Left forelimb (tissue), 1 donor: ENCODE measurements at regions not wholly inside any gene's neighbourhood (a gene's known extent, or its start where the extent isn't known, plus 50 kb on each side); places are given as distances from the start of the nearest gene placed in this dataset.

Experiments
- DNase-seq: peaks from one replicate; pipeline ENCODE4 v3.0.0-alpha.2; 2018; ENCODE audit warnings: low spot score

DNA sequence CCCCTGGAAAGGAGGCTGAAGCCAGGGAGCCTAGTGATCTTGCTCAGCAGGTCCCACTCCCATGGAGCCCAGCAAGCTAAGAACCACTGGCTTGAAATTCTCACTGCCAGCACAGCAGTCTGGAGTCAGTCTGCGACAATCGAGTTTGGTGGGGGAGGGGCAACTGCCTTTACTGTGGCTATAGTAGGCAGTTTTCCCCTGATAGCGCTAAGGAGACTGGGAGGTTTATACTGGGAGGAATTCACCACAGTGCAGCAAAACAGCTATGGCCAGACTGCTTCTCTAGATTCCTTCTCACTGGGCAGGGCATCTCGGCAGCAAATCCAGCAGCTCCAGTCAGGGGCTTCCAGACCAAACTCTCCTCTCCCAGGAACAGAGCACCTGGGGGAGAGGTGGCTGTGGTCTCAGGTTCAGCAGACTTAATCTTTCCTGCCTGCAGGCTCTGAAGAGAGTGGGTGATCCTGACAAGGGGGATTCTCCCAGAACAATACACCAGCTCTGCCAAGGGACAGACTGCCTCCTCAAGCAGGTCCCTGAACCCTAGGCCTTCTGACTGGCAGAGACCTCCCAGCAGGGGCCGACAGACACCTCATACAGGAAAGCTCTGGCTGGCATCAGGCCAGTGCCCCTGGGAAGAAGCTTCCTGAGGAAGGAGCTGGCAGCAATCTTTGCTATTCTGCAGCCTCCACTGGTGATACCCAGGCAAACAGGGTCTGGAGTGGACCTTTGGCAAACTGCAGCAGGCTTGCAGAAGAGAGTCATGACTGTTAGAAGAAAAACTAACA, 548.5 kb upstream of the NEGR1 start:
- no peak for DNase-seq

DNA sequence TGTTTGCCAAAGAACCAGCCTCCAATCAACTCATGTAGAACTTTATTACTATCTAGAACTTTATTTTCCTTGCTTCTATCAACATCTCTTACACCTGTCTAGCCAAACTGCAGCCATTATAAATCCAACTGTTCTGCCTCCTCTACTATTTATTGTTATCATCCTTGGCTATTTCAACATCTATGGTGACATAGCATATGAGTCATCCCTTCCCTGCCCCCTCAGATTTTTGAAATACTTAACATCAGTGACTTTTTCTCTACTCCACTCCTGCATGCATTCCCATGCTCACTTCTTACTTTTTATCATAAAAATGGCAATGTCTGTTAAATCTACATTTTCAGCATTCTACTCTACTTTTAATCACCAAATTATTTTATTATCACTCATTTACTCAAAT, 544.9 kb upstream of the NEGR1 start:
- no peak for DNase-seq

DNA sequence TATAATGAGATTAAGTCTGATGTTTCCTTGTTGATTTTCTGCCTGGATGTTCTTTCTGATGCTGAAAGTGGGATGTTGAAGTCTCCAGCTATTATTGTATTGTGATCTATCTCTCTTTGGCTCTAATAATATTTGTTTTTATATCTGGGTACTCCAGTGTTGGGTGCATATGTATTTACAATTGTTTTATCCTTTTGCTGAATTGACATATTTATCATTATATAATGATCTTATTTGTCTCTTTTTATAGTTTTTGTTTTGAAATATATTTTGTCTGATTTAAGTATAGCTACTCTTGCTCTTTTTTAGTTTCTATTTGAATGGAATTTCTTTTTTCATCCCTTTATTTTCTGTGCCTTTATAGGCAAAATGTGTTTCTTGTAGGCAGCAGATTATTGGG, 522.2 kb upstream of the NEGR1 start:
- no peak for DNase-seq

DNA sequence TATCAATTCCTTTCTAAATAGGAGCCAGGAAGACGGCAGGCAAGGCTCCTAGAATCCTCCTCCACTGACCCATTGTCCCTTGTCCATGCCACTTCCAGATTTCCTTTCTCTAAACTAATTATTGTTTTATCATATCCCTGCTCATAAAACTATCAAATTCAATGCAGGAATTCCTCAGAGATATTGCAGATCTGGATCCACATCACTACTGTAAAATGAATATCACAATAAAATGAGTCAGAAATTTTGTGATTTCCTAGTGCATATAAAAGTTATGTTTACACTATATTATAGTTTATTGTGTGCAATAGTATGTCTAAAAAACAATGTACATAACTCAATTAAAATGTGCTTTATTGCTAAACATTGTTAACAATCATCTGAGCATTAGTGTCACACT, 498.7 kb upstream of the NEGR1 start:
- DNase-seq: no peak

DNA sequence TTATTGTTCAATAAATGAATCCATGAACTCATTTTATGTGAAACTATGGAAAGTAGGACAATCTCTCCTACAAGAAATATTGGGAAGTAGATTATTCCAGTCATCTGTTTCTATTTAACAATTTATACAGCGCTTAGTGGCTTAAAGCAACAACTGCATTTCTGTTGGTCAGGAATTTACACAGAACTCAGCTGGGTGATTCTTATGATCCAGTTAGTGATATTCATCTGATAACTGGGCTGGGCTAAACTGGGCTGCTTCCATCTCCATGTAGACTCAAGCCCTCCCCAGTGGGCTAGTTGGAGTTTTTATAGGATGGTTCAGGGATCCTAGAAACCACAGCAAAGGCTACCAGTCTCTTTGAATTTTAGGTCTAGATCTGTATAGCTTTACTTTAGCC, 497.9 kb upstream of the NEGR1 start:
- DNase-seq: no peak

DNA sequence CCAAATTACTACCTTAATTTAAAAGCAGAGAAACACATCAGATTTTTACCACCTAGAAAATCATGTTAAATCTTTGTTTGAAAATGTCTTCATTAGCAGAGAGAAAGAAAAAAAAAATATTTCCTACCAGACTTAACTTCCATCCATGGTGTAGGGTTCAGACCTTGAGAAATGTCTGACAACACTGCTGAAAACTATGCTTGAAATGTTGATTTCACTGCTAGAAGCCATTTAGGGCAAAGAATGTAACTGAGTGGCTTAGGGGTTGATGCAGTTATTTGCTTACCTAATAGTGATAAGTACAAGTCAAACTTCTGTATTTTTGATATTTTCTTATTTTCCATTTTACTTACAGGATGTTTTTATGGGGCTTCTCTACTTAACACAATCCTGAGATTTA, 495.6 kb upstream of the NEGR1 start:
- no peak for DNase-seq

DNA sequence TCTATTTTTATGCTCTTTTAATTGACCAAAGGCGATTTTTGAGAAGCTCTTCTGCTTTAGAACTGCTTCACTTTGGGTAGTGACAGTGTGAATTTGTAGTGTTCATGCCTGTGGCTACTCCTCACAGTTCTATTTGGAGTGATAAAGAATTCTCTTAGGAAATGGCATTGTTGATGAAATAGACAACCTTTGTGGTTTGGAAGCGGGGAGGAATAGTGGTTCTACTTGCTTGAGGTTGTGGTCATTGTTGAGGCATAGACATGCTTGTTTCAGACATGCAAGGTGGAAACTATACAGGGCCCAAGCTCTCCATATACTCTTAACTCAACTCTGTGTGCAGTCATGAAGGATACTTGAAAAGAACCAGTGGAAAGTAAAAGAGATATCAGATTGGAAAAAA, 481.1 kb upstream of the NEGR1 start:
- no peak for DNase-seq

DNA sequence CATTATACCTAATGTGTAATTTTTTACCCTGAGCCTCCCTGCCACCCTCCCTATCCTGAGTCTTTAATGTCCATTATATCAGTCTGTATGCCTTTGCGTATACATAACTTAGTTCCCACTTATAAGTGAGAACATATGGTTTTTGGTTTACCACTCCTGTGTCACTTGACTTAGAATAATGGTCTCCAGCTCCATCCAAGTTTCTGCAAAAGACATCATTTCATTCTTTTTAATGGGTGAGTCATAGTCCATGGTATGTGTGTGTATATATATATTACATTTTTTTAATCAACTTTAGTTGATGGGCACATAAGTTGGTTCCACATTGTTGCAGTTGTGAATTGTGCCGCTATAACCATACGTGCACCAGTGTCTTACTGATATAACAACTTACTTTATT, 477.1 kb upstream of the NEGR1 start:
- no peak for DNase-seq

DNA sequence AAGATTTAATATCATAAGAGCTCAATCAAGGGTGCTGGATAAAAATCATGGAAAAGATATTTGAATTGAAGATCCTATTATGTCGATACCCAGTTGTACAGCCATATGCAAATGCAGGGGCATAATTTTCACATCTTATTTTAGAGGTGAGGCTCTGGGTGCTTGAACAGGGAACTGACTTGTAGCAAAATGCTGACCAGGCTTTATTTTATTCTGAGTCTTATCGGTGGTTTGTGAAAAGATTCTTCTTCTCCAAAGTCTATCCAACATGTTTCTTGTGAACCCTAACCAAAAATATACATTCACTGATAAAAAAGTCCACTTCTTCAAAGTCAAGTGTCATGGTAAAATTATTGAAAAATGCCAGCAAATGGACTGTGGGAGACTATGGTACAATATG, 475.5 kb upstream of the NEGR1 start:
- DNase-seq: no peak

DNA sequence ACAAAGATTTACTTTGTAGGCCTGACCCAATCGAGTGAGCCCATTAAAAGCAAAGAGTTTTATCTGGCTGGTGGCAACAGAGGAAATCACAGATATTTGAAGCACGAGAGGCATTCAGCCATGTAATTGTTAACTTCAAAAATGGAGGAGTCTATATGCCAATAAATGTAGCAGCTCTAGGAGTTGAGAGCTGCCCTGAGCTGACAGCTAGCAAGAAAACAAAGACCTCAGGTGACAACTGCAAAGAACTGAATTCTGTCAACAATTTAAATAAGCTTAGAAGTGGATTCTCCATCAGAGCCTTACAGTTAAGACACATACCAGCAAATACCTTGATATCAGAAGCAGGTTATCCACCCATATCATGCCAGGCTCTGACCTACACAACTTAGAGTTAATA, 463.1 kb upstream of the NEGR1 start:
- no peak for DNase-seq

DNA sequence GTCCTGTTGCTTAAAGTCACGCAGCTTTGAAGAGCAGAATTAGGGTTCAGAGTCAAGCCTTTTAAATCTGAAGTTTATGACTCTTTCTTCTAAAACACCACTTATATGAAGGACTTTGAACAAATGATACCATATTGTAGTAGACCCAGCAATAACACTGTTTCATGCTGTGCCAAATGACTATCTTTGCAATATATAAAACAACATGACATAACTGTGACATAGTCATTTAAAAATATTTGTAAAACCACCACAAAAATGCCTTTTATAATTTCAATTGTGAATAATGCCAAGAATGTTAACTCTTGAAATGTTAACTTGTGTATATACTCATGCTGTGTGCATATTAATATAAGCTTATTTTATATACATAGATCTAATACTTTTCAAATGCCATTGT, 452.1 kb upstream of the NEGR1 start:
- no peak for DNase-seq

DNA sequence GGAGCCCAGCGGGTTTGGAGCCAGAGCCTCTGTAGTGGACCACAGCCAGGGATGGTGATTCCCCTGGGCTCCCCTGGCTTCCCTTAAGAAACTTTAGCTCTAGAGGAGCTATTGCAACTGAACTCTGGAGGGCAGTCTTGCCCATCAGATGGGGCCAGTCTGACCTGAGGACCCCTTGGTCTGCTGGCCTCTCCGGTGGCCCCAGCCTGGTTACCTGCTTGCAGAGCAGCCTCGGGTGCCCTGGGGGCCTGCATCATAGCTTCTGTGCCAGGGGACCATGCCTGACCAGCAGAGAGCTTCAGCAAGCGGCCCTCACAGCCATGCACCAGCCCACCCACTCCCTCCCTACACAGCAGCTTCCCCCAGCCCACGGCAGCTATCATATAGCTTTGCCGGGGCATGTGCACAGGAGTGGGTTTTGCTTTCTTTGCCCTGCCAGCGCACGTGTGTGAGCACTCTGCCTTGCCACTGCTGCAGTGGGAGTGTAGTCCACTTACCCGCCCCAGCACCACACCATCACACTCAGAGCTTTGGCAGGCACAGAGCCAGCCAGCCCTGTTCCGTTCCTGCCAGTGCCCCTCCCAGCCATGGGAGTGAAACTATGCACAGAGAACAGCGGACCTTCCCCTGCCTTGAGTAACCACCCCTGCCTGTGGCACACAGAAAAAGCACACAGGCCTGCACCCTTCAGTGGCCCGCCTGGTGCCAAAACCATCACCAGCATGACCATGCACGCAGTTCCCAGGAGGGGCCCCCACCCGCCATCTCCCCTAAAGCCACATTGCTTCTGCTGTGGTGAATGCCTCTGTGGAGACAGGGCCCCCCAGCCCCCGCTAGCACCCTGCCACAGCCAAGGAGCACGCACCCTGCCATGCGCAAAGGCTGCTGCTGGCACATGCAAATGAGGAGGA, 442.9 kb upstream of the NEGR1 start:
- DNase-seq: no peak

DNA sequence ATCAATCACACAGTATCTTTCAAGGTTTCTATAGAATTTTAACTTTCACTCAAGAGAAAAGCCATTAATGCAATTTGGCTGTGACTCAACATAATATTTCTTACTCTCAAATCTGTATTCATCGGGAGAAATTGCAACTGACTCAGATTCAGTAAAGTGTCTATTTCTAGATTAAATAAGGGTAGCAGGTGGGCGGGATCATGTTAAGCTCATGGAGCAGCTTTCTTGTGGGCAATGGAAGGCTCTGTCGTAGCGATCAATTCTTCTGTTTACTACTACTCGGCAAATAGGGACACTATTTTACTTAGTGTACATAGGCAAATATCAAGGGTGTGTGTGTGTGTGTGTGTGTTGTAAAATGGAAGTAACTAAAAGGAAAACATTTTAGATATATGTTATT, 423.6 kb upstream of the NEGR1 start:
- DNase-seq: no peak

DNA sequence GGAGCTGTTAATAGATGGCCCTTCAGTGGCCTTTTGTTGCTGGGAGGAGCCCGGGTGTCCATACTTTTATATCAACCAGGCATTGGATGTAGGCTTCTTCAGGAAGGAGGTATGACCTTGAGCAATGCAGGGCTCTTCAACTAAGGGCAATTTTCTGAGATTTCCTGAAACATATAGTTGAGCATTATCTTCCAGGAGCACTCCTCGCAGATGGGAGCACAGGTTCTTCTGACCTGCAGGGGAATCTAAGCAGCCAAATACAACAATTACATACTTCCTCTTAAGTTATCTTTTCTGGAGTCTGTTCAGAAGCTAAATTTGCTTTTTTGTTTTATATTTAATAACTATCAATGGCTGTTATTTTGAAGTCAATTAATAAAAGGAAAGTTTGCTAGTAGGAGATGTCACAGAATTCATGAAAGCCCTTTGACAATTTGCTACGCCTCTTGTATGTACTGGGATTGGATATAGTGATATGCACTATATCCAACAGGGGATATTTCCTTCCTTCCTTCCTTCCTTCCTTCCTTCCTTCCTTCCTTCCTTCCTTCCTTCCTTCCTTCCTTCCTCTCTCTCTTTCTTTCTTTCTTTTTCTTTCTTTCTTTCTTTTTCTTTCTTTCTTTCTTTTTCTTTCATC, 422.6 kb upstream of the NEGR1 start:
- DNase-seq: no peak

DNA sequence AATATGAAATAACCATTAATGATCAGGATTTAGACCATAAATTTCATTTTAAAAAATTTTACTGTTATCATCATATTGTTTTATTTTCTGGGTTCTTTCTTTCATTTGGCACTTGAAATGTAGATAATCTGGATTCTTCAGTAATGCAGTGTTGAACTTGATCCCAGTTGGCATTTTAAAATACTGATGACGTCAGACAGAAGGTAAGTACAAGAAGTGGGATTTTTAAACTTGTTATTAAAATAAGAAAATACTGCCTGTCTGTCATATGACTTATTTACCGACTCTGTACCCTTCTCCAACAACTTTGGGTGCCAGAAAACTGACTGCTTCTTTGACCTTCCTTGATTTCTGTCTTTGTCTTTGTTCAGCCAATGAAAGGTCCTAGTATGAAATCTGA, 415.1 kb upstream of the NEGR1 start:
- no peak for DNase-seq

DNA sequence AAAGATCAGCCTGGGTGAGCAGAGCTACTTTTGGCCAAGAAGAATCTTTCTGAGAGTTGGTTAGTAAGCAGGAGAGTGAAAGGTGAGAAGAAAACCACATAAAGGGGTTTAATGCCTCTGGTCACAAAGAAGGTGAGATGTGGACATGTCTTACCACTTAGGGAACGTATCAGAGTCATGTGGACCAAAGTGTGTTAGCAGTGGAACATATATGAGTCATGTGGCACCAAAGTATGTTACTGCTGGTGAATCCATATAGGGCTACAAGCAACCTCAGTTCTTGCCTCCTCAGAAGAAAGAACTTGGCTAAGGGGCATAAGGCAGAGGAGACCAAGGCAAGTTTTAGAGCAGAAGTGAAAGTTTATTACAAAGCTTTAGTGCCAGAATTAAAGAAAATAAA, 411.6 kb upstream of the NEGR1 start:
- DNase-seq: no peak

DNA sequence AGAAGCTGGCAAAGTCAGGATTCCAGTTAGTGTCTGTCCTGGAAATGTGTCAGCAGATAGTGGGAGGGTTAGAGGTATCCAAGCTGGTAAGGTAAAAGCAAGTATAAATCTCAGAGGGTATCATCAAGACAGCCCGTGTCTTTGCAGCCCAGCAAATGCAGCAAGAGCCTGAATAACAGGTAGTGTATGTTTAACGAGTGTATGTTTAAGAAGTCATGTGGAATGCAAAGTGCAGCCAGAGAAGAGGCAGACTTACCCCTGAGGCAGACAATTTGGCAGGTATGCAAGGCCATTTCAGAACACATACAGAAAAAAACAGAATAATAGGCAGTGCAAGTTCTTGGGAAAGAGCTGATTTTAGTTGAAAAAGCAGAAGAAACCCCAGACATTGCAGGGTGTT, 411.0 kb upstream of the NEGR1 start:
- DNase-seq: no peak

DNA sequence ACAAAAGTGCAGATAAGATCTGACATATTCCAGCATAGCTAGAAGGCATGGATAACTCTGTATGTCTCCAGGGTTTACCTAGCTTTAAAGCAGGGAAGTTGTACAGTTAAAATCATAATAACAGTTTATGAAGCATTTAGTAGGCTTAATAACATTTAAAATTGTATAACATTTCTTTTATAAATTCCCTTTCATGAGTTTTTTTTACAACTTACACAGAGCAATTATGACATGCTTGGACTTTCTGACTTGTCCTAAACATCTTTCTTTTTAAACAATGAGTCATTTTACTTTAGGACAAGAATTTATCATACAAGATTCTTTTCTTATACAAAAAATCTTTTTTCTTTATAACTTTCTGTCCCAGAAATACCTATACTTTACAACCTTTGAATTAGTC, 408.5 kb upstream of the NEGR1 start:
- DNase-seq: no peak

DNA sequence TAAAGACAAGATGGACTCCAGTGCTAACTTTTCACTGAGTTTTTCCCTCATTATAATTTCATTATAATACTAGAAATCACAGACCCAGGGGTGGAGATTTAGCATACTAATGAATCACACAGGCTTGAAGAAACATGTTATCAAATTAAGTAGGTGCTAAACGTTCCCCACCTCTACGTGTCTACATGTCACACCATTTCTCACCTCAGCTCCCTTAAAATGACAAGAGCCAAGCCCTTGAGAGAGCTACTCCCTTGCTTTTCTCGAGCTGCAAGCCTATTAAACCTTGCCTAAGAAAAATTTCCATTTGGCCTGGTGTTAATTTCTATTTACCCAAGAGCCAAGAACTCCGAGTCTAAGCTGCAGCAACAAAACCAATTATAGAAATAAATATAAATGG, 396.3 kb upstream of the NEGR1 start:
- no peak for DNase-seq

DNA sequence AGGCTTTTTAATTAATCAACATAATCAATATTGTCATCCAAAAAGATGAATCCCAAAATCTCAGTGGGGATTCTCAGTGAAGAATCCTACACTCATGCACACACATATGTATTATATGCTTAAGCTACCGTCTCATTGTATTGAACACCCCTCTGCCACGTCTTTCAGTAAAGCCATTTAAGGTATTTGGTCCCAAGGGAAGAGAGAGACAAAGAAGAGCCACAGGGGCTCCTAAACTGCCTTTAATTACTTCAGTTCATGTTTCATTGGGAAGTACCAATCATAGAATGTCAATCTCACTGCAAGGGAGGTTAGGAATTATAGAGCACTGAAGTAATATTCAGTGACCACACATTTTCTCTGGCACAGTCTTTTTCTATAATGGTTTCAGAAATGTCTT, 388.6 kb upstream of the NEGR1 start:
- no peak for DNase-seq

DNA sequence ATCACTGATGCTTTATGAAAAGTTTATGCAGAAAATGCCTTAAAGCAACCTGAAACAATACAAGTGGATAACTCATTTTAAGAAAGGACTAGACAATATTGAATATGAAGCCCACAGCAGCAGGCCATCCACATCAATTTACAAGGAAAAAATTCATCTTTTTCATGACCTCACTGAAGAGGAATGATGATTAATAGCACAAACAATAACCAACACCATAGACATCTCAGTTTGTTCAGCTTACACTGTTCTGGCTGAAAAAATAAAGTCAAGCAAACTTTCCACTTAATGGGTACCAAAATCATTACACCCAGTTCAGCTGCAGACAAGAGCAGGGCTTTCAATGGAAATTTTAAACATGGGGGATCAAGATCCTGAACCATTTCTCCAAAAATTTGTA, 380.6 kb upstream of the NEGR1 start:
- no peak for DNase-seq

DNA sequence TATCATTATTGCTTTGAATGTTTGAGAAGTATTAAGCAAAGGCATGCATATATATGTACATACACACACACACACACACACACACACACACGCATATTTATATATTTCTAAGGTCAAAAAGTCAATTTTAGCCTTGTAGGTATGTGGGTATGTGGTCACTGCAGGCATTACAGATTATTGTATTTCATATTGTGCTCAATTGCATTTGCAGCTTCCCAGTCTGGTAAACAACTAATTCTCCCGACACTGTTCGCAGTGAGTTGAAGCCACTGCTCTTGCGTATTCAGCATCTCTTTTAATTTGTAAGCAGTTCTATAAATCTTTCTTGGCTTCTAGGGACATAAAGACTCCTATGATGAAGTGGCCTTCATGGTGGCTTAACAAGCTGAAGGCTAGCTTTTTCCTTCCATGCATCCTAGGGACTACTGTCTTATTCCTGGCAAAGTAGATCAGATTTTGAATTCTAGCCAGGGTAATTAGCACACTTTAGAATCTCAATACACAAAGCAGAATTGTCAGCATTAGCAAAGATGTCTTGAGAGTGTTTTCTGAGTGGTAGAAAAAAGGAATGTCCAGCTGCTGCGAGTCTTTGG, 368.6 kb upstream of the NEGR1 start:
- DNase-seq: no peak

DNA sequence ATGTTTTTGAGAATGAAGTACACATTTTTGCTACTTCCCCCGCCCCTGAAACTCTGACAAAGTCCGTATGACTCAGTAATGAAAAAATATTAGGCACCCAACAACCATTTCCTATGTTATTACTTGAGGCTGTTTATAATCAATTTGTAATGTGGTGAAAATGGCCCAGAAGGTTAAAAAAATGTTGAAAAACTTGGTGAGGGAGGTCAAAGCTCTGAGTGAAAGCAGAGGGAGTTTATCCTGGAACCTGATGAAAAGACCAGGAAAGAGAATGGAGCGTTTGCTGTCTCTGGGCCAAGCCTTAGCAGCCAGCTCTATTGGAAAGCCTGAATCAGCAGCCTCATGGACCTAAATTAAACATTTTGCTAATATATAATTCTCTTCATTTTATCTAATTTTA, 367.7 kb upstream of the NEGR1 start:
- no peak for DNase-seq
